ENCODE measurements at regions not wholly inside any gene's neighbourhood (a gene's known extent, or its start where the extent isn't known, plus 50 kb on each side); places are given as distances from the start of the nearest gene placed in this dataset.

- TF ChIP-seq CTCF (conservative IDR thresholded peaks at IDR 0.05 in 1 of 2, IDR thresholded peaks at IDR 0.05 in 1 of 2; ENCODE audit: low read depth in 1 of 2, low read length in 2 of 2) (no peak), EZH2 (IDR thresholded peaks at IDR 0.05; ENCODE audit: low read length, missing control alignments) (no peak)
Observed at GRCh38 chr3:159654183-159655134, 334.2 kb upstream of the IL12A start.
